SK-N-SH treated with all-trans-retinoic acid at 6 μM for 48 hours (cell line): ENCODE measurements at regions not wholly inside any gene's neighbourhood (a gene's known extent, or its start where the extent isn't known, plus 50 kb on each side); places are given as distances from the start of the nearest gene placed in this dataset.

Experiments used
- ATAC-seq: fragments of 200-7000 bp; cut with Tn5 transposase; 3 replicates; pipeline ENCODE4 v1.9.1; 2020; ENCODE audit warnings: mild to moderate bottlenecking, moderate library complexity
- ARNTL ChIP-seq: fragments of 450-650 bp; formaldehyde crosslinking; IDR thresholded peaks from 2 replicates; pipeline ENCODE4 v1.5.0; 2020; ENCODE audit warnings: low read depth, mild to moderate bottlenecking, moderate library complexity, borderline replicate concordance
- BACH2 ChIP-seq: fragments of 250-450 bp; sonication (Bioruptor Pico); IDR thresholded peaks from 2 replicates; pipeline ENCODE4 v1.9.0; 2021; ENCODE audit warnings: mild to moderate bottlenecking, borderline replicate concordance
- CREB5 ChIP-seq: fragments of 250-450 bp; sonication (Bioruptor Pico); IDR thresholded peaks from 2 replicates; pipeline ENCODE4 v1.5.1; 2020; ENCODE audit warnings: low read depth, mild to moderate bottlenecking, moderate library complexity
- CSDC2 ChIP-seq: fragments of 250-450 bp; sonication (Bioruptor Pico); IDR thresholded peaks from 2 replicates; pipeline ENCODE4 v1.5.0; 2020; ENCODE audit warnings: mild to moderate bottlenecking, moderate library complexity
- CSRNP3 ChIP-seq: fragments of 250-450 bp; sonication (Bioruptor Pico); IDR thresholded peaks from 2 replicates; pipeline ENCODE4 v1.5.1; 2021; ENCODE audit warnings: mild to moderate bottlenecking, moderate library complexity
- ESRRG ChIP-seq: fragments of 250-450 bp; sonication (Bioruptor Pico); IDR thresholded peaks from 2 replicates; pipeline ENCODE4 v1.6.1; 2021; ENCODE audit warnings: mild to moderate bottlenecking
- GLIS3 ChIP-seq: fragments of 250-450 bp; sonication (Bioruptor Pico); IDR thresholded peaks from 2 replicates; pipeline ENCODE4 v1.5.0; 2020; ENCODE audit warnings: mild to moderate bottlenecking, moderate library complexity
- ISL1 ChIP-seq: fragments of 250-450 bp; sonication (Bioruptor Pico); IDR thresholded peaks from 2 replicates; pipeline ENCODE4 v2.1.2; 2022; ENCODE audit warnings: mild to moderate bottlenecking, moderate library complexity
- OSR1 ChIP-seq: fragments of 250-450 bp; sonication (Bioruptor Pico); IDR thresholded peaks from 2 replicates; pipeline ENCODE4 v1.8.0; 2022; ENCODE audit warnings: moderate library complexity, mild to moderate bottlenecking, inconsistent platforms
- PATZ1 ChIP-seq: fragments of 250-450 bp; sonication (Bioruptor Pico); IDR thresholded peaks from 2 replicates; pipeline ENCODE4 v1.8.0; 2020; ENCODE audit warnings: mild to moderate bottlenecking, moderate library complexity, borderline replicate concordance
- POU6F1 ChIP-seq: fragments of 250-450 bp; sonication (Bioruptor Pico); IDR thresholded peaks from 2 replicates; pipeline ENCODE4 v1.8.0; 2021; ENCODE audit warnings: low read depth, mild to moderate bottlenecking, moderate library complexity, borderline replicate concordance
- PPARA ChIP-seq: fragments of 250-450 bp; sonication (Bioruptor Pico); IDR thresholded peaks from 2 replicates; pipeline ENCODE4 v1.5.0; 2020; ENCODE audit warnings: mild to moderate bottlenecking, borderline replicate concordance
- RARB ChIP-seq: fragments of 250-450 bp; sonication (Bioruptor Pico); IDR thresholded peaks from 2 replicates; pipeline ENCODE4 v1.8.0; 2021; ENCODE audit warnings: mild to moderate bottlenecking, moderate library complexity
- SNAI2 ChIP-seq: fragments of 250-450 bp; sonication (Bioruptor Pico); IDR thresholded peaks from 2 replicates; pipeline ENCODE4 v1.5.0; 2020; ENCODE audit warnings: mild to moderate bottlenecking, moderate library complexity
- TCF4 ChIP-seq: fragments of 250-450 bp; sonication (Bioruptor Pico); IDR thresholded peaks from 2 replicates; pipeline ENCODE4 v1.8.0; 2021; ENCODE audit warnings: mild to moderate bottlenecking, moderate library complexity, borderline replicate concordance
- TOX ChIP-seq: fragments of 250-450 bp; sonication (Bioruptor Pico); IDR thresholded peaks from 2 replicates; pipeline ENCODE4 v1.8.0; 2021; ENCODE audit warnings: mild to moderate bottlenecking, moderate library complexity, borderline replicate concordance
- TSHZ2 ChIP-seq: fragments of 250-450 bp; sonication (Bioruptor Pico); IDR thresholded peaks from 2 replicates; pipeline ENCODE4 v1.5.0; 2020; ENCODE audit warnings: mild to moderate bottlenecking, moderate library complexity
- ZC3H10 ChIP-seq: fragments of 250-450 bp; sonication (Bioruptor Pico); IDR thresholded peaks from 2 replicates; pipeline ENCODE4 v1.5.1; 2021; ENCODE audit warnings: mild to moderate bottlenecking, moderate library complexity
- ZFP30 ChIP-seq: fragments of 450-650 bp; formaldehyde crosslinking; IDR thresholded peaks from 2 replicates; pipeline ENCODE4 v1.5.0; 2022; ENCODE audit warnings: mild to moderate bottlenecking, moderate library complexity
- ZNF565 ChIP-seq: fragments of 450-650 bp; formaldehyde crosslinking; conservative IDR thresholded peaks from 2 replicates; pipeline ENCODE4 v1.5.0; 2020; ENCODE audit warnings: low read depth, mild to moderate bottlenecking, moderate library complexity
- ZNF70 ChIP-seq: fragments of 450-650 bp; formaldehyde crosslinking; IDR thresholded peaks from 2 replicates; pipeline ENCODE4 v1.5.0; 2020; ENCODE audit warnings: mild to moderate bottlenecking, moderate library complexity
- ZNF8 ChIP-seq: fragments of 450-650 bp; formaldehyde crosslinking; IDR thresholded peaks from 2 replicates; pipeline ENCODE4 v1.5.0; 2020; ENCODE audit warnings: mild to moderate bottlenecking, moderate library complexity

DNA sequence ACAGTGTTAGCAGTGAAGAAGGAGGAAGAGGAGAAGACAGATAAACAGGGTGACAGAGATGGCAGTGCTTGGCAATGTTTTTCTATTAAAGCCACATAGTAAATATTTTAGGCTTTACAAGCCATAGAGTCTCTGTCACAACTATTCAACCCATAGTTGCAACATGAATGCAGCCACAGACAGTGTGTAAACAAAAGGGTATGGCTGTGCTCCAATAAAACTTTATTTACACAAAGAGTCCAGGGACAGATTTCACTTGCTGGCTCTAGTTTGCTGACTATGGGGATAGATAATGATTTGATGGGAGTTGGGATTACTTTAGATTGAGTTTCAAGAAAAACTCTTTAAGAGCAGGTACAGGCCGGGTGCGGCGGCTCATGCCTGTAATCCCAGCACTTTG is 224.8 kb upstream of the SEMA6A start:
- TF ChIP-seq ZNF70: no peak
- TF ChIP-seq BACH2 (CRISPR knock-in tag): no peak
- TF ChIP-seq ZNF8 (CRISPR knock-in tag): no peak
- no peak for TF ChIP-seq ZNF565 (CRISPR knock-in tag)
- TF ChIP-seq RARB (CRISPR knock-in tag): no peak
- no peak for TF ChIP-seq ARNTL (CRISPR knock-in tag)
- no peak for TF ChIP-seq POU6F1 (CRISPR knock-in tag)
- TF ChIP-seq CSRNP3 (CRISPR knock-in tag): no peak
- no peak for TF ChIP-seq OSR1 (CRISPR knock-in tag)
- TF ChIP-seq TSHZ2 (CRISPR knock-in tag): no peak
- TF ChIP-seq PPARA (CRISPR knock-in tag): no peak
- no peak for TF ChIP-seq ISL1 (CRISPR knock-in tag)
- no peak for TF ChIP-seq SNAI2 (CRISPR knock-in tag)
- TF ChIP-seq CSDC2 (CRISPR knock-in tag): no peak
- TF ChIP-seq ESRRG (CRISPR knock-in tag): no peak
- no peak for ATAC-seq

- TF ChIP-seq ESRRG (CRISPR knock-in tag): no peak
- TF ChIP-seq TOX (CRISPR knock-in tag): no peak
- TF ChIP-seq PATZ1: no peak
- TF ChIP-seq ZNF565 (CRISPR knock-in tag): no peak
- TF ChIP-seq GLIS3: no peak
- no peak for TF ChIP-seq TCF4 (CRISPR knock-in tag)
- TF ChIP-seq SNAI2 (CRISPR knock-in tag): no peak
- no peak for TF ChIP-seq ZNF70
- no peak for TF ChIP-seq RARB (CRISPR knock-in tag)
- no peak for TF ChIP-seq ZFP30 (CRISPR knock-in tag)
- no peak for TF ChIP-seq OSR1 (CRISPR knock-in tag)
- TF ChIP-seq CREB5 (CRISPR knock-in tag): no peak
- no peak for TF ChIP-seq ZC3H10 (CRISPR knock-in tag)
- TF ChIP-seq POU6F1 (CRISPR knock-in tag): no peak
- TF ChIP-seq ISL1 (CRISPR knock-in tag): no peak
- no peak for ATAC-seq
These were observed 220.6 kb upstream of the SEMA6A start for GRCh38 chr5:116795189-116795588.
